ENCODE measurements at regions not wholly inside any gene's neighbourhood (a gene's known extent, or its start where the extent isn't known, plus 50 kb on each side); places are given as distances from the start of the nearest gene placed in this dataset.

GRCh38 chr4:38424151-38424871, 239.7 kb upstream of the KLF3 start:
- TF ChIP-seq CTCF (conservative IDR thresholded peaks at IDR 0.05): no peak
- no peak for TF ChIP-seq ZFX (IDR thresholded peaks at IDR 0.05)

All from C4-2B (cell line).